22Rv1 (cell line): ENCODE measurements at regions not wholly inside any gene's neighbourhood (a gene's known extent, or its start where the extent isn't known, plus 50 kb on each side); places are given as distances from the start of the nearest gene placed in this dataset.

Source experiments
- ZFX ChIP-seq: fragments of 450-650 bp; IDR thresholded peaks from 2 replicates; pipeline ENCODE4 v1.6.1; 2017; ENCODE audit warnings: antibody characterized with exemption, borderline replicate concordance
- TF ChIP-seq, protein P1 (sequence below): fragments of 450-650 bp; IDR thresholded peaks from 2 replicates; pipeline ENCODE4 v1.5.1; 2017; ENCODE audit warnings: mild to moderate bottlenecking

DNA sequence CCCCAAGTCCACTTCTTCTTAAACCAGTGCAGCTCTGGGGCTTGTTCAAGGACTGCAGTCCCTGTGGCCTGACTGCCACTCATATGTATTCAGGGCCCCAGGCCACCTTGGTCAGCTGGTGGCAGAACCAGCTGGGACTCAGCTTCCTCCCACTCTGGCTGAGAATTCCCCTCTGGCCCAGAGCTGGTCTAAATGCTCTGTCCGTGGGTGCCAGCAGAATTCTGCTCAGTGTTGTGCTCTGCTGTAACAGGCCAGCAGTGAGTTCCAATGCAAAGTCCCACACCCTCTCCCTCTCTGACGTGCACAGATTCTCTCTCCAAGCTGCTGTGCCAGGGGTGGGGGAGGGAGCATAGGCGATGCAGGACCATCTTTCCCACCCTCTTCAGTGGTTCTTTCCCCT lies 210.4 kb upstream of the RGS6 start:
- TF ChIP-seq, protein P1, sequence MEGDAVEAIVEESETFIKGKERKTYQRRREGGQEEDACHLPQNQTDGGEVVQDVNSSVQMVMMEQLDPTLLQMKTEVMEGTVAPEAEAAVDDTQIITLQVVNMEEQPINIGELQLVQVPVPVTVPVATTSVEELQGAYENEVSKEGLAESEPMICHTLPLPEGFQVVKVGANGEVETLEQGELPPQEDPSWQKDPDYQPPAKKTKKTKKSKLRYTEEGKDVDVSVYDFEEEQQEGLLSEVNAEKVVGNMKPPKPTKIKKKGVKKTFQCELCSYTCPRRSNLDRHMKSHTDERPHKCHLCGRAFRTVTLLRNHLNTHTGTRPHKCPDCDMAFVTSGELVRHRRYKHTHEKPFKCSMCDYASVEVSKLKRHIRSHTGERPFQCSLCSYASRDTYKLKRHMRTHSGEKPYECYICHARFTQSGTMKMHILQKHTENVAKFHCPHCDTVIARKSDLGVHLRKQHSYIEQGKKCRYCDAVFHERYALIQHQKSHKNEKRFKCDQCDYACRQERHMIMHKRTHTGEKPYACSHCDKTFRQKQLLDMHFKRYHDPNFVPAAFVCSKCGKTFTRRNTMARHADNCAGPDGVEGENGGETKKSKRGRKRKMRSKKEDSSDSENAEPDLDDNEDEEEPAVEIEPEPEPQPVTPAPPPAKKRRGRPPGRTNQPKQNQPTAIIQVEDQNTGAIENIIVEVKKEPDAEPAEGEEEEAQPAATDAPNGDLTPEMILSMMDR: no peak
- no peak for TF ChIP-seq ZFX
